ENCODE measurements at regions not wholly inside any gene's neighbourhood (a gene's known extent, or its start where the extent isn't known, plus 50 kb on each side); places are given as distances from the start of the nearest gene placed in this dataset.

DNA sequence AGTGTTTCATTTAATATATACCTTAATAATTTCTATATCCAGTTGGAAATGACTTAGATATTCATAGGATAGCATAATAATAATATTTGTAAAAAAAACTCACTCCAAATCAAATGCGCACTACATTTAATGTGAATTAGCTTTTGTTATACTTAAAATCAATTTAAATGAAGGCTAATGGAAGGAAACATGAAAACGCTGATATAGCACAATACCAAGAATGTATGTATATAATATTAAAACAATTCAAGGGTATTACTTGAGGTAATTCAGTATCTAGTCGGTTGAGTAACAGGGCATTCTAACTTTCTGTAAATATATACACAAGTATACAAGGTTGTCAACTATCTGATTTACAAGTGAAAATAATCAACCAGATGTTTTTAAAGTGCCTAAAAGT lies 307.1 kb upstream of the TEX13C start:
- Histone ChIP-seq H3K4me3 (ENCODE audit: low read depth in 1 of 3, low read length in 3 of 3) (no peak overlapping the region), H3K9me3 (ENCODE audit: control insufficient read depth in 4 of 4, low read length in 3 of 4) (no peaks in the 10 kb centered on the region), H3K27ac (ENCODE audit: low read depth in 1 of 2, low read length in 2 of 2) (no peak overlapping the region), H3K27me3 (ENCODE audit: control insufficient read depth in 4 of 4, insufficient read depth in 4 of 4, low read length in 3 of 4) (peaks cover 0 to 2% (median 0%) of the 10 kb centered on the region in 4 donors), H3K36me3 (ENCODE audit: control insufficient read depth in 4 of 4, insufficient read depth in 3 of 4, low read depth in 1 of 4, low read length in 3 of 4) (no peaks in the 10 kb centered on the region), H3K9ac (ENCODE audit: low read depth in 1 of 2, low read length in 2 of 2) (no peak overlapping the region), H3K4me1 (ENCODE audit: control insufficient read depth in 4 of 4, insufficient read depth in 4 of 4, low read length in 3 of 4) (no peaks in the 10 kb centered on the region)
- DNase-seq (ENCODE audit: low spot score) = no peak
- WGBS = 94% methylated on average over 3 of the region's 3 CpGs
- TF ChIP-seq FOXA2 (IDR thresholded peaks at IDR 0.05) (no peak), RAD21 (IDR thresholded peaks at IDR 0.05) (no peak), RXRA (IDR thresholded peaks at IDR 0.05) (no peak), HNF4G (IDR thresholded peaks at IDR 0.05) (no peak), YY1 (IDR thresholded peaks at IDR 0.05) (no peak), JUND (IDR thresholded peaks at IDR 0.05) (no peak), TAF1 (conservative IDR thresholded peaks at IDR 0.05) (no peak), EGR1 (IDR thresholded peaks at IDR 0.05; ENCODE audit: low read depth in 2 of 2) (no peak), SP1 (IDR thresholded peaks at IDR 0.05) (no peak), NR2F2 (IDR thresholded peaks at IDR 0.05) (no peak), HNF4A (conservative IDR thresholded peaks at IDR 0.05) (no peak), FOXA1 (IDR thresholded peaks at IDR 0.05) (no peak), GABPA (IDR thresholded peaks at IDR 0.05 in 1 of 2, conservative IDR thresholded peaks at IDR 0.05 in 1 of 2) (no peak)
- TF ChIP-seq, protein P1, sequence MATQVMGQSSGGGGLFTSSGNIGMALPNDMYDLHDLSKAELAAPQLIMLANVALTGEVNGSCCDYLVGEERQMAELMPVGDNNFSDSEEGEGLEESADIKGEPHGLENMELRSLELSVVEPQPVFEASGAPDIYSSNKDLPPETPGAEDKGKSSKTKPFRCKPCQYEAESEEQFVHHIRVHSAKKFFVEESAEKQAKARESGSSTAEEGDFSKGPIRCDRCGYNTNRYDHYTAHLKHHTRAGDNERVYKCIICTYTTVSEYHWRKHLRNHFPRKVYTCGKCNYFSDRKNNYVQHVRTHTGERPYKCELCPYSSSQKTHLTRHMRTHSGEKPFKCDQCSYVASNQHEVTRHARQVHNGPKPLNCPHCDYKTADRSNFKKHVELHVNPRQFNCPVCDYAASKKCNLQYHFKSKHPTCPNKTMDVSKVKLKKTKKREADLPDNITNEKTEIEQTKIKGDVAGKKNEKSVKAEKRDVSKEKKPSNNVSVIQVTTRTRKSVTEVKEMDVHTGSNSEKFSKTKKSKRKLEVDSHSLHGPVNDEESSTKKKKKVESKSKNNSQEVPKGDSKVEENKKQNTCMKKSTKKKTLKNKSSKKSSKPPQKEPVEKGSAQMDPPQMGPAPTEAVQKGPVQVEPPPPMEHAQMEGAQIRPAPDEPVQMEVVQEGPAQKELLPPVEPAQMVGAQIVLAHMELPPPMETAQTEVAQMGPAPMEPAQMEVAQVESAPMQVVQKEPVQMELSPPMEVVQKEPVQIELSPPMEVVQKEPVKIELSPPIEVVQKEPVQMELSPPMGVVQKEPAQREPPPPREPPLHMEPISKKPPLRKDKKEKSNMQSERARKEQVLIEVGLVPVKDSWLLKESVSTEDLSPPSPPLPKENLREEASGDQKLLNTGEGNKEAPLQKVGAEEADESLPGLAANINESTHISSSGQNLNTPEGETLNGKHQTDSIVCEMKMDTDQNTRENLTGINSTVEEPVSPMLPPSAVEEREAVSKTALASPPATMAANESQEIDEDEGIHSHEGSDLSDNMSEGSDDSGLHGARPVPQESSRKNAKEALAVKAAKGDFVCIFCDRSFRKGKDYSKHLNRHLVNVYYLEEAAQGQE (IDR thresholded peaks at IDR 0.05) = no peak
- TF ChIP-seq, protein P2, sequence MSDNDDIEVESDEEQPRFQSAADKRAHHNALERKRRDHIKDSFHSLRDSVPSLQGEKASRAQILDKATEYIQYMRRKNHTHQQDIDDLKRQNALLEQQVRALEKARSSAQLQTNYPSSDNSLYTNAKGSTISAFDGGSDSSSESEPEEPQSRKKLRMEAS (IDR thresholded peaks at IDR 0.05) = no peak
- TF ChIP-seq, protein P3, sequence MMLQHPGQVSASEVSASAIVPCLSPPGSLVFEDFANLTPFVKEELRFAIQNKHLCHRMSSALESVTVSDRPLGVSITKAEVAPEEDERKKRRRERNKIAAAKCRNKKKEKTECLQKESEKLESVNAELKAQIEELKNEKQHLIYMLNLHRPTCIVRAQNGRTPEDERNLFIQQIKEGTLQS (IDR thresholded peaks at IDR 0.05) = no peak
- TF ChIP-seq, protein P4, sequence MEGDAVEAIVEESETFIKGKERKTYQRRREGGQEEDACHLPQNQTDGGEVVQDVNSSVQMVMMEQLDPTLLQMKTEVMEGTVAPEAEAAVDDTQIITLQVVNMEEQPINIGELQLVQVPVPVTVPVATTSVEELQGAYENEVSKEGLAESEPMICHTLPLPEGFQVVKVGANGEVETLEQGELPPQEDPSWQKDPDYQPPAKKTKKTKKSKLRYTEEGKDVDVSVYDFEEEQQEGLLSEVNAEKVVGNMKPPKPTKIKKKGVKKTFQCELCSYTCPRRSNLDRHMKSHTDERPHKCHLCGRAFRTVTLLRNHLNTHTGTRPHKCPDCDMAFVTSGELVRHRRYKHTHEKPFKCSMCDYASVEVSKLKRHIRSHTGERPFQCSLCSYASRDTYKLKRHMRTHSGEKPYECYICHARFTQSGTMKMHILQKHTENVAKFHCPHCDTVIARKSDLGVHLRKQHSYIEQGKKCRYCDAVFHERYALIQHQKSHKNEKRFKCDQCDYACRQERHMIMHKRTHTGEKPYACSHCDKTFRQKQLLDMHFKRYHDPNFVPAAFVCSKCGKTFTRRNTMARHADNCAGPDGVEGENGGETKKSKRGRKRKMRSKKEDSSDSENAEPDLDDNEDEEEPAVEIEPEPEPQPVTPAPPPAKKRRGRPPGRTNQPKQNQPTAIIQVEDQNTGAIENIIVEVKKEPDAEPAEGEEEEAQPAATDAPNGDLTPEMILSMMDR (IDR thresholded peaks at IDR 0.05; ENCODE audit: low read depth, low read length, missing input control) = no peak
- TF ChIP-seq, protein P5, sequence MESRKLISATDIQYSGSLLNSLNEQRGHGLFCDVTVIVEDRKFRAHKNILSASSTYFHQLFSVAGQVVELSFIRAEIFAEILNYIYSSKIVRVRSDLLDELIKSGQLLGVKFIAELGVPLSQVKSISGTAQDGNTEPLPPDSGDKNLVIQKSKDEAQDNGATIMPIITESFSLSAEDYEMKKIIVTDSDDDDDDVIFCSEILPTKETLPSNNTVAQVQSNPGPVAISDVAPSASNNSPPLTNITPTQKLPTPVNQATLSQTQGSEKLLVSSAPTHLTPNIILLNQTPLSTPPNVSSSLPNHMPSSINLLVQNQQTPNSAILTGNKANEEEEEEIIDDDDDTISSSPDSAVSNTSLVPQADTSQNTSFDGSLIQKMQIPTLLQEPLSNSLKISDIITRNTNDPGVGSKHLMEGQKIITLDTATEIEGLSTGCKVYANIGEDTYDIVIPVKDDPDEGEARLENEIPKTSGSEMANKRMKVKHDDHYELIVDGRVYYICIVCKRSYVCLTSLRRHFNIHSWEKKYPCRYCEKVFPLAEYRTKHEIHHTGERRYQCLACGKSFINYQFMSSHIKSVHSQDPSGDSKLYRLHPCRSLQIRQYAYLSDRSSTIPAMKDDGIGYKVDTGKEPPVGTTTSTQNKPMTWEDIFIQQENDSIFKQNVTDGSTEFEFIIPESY (IDR thresholded peaks at IDR 0.05) = no peak
